HTR-8/SVneo (cell line): ENCODE measurements at regions not wholly inside any gene's neighbourhood (a gene's known extent, or its start where the extent isn't known, plus 50 kb on each side); places are given as distances from the start of the nearest gene placed in this dataset.

ENCODE experiments used
- DNase-seq: peaks from one replicate; pipeline ENCODE4 v3.0.0; 2011; ENCODE audit warnings: low spot score, mixed read lengths; ENCODE audit not compliant: insufficient read length
- FAIRE-seq: peaks from 2 replicates; lab custom pipeline; 2011; peaks lifted over from hg19 to GRCh38; lab: Jason Lieb, UNC

GRCh38 chr2:215777465-215778044 lies 235.8 kb downstream of the MREG start:
- DNase-seq (no peak), FAIRE-seq (no peak)

DNA sequence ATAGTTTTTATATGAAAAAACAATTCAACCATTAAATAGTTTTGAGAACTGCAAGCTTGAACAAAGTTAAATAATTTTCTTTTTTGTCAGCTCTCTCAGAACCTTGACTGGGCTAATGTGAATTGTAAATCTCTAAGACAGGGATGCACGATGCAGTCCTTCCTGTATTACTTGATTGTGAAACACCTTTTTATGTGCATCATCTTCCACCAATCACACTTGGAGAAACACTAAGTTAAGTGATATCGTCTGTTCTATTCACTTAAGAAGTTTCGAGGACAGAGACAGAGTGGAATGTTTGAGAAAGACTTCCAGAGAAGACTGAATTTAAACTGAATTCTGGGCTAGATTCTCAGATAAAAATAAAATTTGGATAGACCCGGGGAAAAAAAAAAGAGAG lies 238.2 kb downstream of the MREG start:
- no peak for FAIRE-seq

GRCh38 chr2:215773728-215774127 lies 239.6 kb downstream of the MREG start:
- FAIRE-seq (no peak), DNase-seq (no peak)

More for the DNA sequence above, 238.2 kb downstream of the MREG start:
- DNase-seq = no peak

DNA sequence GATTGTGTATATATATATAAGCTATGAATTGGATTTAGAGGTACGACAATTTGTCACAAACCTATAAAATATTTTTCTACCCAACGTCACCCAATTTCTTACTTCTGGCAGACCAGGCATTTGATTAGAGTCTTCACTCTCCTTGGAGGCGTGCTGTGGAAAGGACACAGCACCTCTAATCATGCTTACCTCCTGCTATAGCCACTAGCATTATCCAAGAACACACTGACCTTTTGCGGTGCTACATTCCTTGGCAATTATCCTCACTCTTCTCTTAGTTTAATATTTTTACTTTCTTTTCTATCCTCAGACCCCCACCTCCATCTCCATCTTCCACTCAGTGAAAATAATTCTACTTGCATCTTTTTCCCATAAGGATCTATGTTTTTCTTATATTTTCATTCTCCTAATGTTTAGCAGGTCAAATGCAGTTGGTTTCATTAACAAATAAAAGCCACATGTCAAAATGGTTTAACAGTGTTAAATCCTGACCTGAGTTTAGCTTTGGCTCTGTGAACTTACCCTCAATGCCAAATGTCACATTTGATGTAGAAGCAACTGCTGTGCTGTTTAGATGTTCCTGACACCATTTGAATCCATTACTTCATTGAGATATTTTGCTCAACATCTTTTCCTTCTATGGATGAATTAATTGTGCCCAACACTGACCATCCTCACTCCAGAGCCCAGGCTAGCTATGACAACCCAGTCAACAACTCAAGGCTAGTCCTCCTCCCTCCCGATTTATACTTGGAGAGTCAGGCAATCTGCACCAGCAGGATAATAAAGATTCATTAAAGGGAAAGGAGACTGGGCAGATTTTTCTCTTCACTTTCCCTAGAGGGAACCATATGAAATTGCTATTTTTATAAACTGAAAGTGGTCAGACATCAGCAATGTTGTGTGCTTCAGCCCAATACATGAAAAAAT lies 240.5 kb downstream of the MREG start:
- no peak for DNase-seq
- FAIRE-seq = no peak

DNA sequence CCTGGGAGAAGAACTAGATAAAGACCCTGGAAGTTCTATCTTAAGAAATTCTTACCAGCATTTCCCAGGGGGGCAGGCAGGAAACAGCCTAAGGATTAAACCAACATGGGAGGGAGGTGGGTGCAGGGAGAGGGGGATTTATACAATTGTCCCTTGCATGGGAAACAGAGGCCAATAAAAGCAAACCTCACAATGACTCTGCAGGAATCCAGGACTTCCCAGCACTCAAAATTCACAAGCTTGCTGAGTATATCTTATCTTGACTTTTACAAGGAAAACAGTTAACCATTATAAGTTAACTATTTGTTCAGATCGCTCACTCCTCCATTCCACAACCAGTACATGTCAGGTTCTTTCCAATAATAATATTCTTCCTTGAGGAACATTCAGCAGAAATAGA lies 241.3 kb downstream of the MREG start:
- DNase-seq (no peak), FAIRE-seq (no peak)

- FAIRE-seq (no peak), DNase-seq (no peak)
Observed at GRCh38 chr2:215771241-215771640, 242.1 kb downstream of the MREG start.

GRCh38 chr2:215770668-215771067 lies 242.7 kb downstream of the MREG start:
- FAIRE-seq = no peak

DNA sequence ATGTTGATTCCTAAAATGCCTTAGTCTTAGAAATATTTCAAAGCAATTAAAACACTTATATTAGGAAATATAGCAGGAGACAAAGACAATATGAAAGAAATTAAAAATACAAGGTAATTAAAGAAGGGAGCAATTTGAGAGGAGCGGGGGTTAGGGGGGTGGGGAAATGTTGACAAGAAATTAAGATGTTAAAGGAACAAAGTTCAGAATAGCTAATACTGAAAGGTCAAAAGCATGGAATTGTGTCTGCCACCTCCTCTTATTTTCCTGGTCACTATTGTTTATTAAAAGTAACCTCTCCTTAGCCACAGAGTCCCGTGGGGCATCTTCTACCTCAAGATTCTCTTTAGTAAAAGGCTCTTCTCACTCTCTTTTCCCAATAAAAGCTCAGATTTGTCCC lies 244.1 kb downstream of the MREG start:
- FAIRE-seq (no peak), DNase-seq (no peak)

More at GRCh38 chr2:215770668-215771067, 242.7 kb downstream of the MREG start:
- DNase-seq = no peak

DNA sequence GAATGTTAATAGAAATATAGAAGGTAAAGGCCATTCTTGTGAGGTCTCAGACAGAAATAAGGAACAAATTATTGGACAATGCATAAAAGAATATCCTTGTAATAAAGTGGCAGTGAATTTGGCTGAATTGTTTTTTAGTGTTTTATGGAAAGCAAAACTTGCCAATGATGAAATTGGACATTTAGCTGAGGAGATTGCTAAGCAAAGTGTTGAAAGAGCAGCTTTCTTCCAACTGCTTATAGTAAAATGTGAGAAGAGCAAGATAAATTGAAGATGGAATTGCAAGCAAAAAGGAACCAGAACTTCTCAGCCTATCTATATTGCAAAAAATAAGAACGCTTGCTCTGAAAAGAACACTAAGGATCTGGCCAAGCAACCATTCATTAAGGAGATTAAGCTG lies 245.7 kb downstream of the MREG start:
- DNase-seq = no peak
- FAIRE-seq = no peak

- FAIRE-seq = no peak
Observed at GRCh38 chr2:215765729-215766360, 247.5 kb downstream of the MREG start.

DNA sequence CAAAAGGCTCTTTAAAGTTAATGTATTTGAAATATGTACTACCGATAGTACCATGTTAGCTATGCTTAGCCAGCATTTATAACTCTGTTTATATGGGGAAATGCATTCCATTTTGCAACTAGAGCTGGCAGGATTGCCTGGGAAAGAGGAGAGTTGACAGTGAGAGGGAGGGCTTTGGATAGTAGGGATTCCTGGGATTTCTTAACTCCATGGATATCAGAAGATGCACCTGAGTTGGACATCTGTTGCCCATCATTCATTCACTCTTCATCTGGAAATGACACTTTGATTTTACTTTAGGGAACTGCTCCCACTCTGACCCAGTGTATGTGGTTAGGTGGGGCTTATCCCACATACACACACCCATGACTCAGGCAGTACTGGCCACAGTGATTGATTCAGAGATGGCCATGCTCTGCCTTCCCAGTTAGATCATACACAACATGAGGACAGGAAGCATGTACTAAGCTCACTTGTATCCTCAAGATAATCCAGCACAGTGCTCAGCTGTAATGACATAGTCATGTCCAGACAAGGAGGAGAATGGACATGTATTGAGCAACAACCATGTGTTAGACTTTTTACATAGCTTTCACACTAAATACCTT lies 248.8 kb downstream of the MREG start:
- FAIRE-seq (no peak), DNase-seq (no peak)

More at GRCh38 chr2:215765729-215766360, 247.5 kb downstream of the MREG start:
- no peak for DNase-seq

DNA sequence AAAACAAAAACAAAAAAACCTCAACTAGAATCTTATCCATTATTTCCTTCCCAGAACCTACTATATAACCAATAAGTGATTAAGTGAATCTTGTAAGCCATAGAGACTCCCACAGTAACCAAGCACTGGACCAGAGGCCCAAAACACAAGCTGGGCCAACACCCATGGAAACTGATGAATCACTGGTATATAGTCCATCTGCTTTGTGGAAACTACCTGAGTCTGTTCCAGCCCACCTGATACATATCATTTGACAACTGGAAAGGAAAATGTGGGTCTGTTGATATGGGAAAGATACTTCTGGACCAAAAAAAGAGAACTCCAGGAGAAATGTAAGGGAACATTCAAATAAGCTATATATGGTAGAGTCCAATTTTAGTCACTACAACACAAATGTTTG lies 252.8 kb downstream of the MREG start:
- FAIRE-seq (no peak), DNase-seq (no peak)

DNA sequence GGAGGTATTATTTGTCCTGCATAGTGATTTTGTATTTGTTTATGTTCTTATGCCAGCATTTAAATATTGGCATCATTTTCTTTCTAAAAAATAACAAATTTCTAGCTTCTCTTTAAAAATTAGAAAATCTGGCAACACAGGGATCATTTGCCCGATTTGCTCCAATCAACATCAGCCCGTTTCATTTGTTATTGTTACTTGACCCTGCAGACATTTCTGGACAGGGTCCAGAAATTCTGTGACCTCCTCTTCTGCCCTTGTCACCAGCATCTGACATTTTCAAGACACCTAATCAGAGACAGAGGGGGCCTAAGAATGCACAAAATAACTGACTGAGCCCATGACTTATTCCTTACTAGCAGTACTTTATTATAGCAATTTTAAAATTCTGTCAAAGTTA lies 253.3 kb downstream of the MREG start:
- FAIRE-seq (no peak), DNase-seq (no peak)

- no peak for FAIRE-seq
- no peak for DNase-seq
Observed at GRCh38 chr2:215758691-215759090, 254.7 kb downstream of the MREG start.

DNA sequence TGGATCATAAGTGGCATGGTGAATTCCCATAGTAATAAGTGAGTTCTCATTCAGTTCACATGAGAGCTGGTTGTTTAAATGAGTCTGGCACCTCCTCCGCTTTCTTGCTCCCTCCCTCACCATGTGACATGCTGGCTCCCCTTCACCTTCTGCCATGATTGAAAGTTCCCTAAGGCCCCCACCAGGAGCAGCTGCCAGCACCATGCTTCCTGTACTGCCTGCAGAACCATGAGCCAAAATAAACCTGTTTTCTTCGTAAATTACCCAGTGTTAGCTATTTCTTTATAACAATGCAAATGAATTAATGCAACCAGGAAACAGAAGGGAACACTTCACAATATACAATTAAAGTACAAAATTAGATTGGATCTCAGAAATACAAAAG lies 257.0 kb downstream of the MREG start:
- DNase-seq (no peak), FAIRE-seq (no peak)

GRCh38 chr2:215755641-215756345 lies 257.6 kb downstream of the MREG start:
- DNase-seq (no peak), FAIRE-seq (no peak)

GRCh38 chr2:215754546-215754945 lies 258.8 kb downstream of the MREG start:
- no peak for DNase-seq
- no peak for FAIRE-seq

DNA sequence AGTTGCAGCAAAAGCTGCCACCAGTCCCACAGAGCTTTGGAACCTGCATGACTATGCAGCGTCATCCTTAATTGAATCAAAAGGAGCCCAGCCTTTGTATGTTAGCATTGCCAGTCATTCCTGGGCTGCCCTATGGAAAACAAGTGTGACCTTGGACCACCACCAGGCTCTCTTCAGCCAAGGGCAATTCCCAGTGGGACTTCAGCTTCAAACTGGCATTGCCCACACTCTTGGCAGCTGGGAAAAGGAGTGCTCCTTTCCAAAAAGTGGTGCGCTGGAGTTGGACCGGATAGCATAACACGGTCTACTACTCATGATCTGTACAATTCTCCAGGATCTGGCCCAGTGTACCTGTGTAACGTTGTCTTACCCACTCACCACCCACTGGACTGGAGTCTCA lies 259.5 kb downstream of the MREG start:
- DNase-seq (no peak), FAIRE-seq (no peak)

GRCh38 chr2:215752991-215753390 lies 260.4 kb downstream of the MREG start:
- no peak for DNase-seq
- no peak for FAIRE-seq

GRCh38 chr2:215752436-215752835 lies 260.9 kb downstream of the MREG start:
- FAIRE-seq (no peak), DNase-seq (no peak)
